ENCODE measurements at regions not wholly inside any gene's neighbourhood (a gene's known extent, or its start where the extent isn't known, plus 50 kb on each side); places are given as distances from the start of the nearest gene placed in this dataset.
"Not testable (repeated sequence)": the region's sequence is repeated elsewhere in the genome, so short reads cannot be mapped to it uniquely, and the experiment has no call there.

DNA sequence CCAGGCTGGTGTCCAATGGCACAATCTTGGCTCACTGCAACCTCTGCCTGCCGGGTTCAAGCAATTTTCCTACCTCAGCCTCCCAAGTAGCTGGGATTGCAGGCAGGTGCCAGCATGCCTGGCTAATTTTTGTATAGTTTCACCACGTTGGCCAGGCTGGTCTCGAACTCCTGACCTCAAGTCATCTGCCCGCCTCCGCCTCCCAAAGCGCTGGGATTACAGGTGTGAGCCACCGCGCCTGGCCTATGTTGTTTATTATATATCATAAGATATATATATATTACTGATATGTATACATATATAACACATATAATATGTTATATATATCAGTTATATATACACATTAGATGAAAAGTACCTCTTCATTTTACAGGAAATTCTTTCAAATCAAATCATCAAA is 914.7 kb downstream of the FOXD4L5 start:
- not testable (repeated sequence) for H3K9me3 ChIP-seq; H3K27me3 ChIP-seq; H3K4me3 ChIP-seq (ENCODE audit: low read depth, low read length); H3K4me1 ChIP-seq; DNase-seq; H3K36me3 ChIP-seq

DNA sequence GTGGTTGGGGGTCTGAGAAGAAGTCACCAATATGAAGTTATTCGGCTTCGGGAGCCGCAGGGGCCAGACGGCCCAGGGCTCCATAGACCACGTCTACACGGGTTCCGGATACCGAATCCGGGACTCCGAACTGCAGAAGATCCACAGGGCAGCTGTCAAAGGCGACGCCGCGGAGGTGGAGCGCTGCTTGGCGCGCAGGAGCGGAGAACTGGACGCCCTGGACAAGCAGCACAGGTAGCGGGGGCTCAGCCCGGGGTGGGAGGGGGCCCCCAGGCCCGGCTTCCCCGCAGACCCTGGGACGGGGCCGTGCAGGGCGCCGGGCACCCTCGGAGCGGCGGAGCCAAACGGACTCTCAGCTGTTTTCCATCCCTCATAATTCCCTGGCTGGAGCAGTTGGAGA is 915.4 kb downstream of the FOXD4L5 start:
- not testable (repeated sequence) for DNase-seq; H3K9me3 ChIP-seq; H3K4me3 ChIP-seq (ENCODE audit: low read depth, low read length)

DNA sequence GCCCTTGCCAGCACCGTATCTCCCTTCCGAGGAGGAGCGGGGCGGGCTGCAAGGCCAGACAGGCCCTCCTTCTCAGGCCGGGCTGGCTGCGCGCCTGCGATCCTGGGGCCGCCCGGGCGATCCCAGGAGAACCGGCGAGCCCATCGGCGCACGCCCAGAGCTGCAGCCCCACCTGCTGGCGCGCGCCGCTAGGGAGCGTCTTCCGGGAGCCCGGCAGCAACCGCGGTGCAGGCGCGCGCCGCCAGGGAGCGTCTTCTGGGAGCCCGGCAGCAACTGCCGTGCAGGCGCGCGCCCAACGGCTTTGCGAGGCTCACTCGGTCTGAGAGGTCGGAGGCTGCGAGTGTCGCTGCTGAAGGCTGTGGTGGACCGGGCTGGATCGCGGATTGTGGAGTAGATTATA is 915.9 kb downstream of the FOXD4L5 start:
- H3K36me3 ChIP-seq; H3K9me3 ChIP-seq; H3K4me3 ChIP-seq (ENCODE audit: low read depth, low read length); H3K27me3 ChIP-seq; H3K4me1 ChIP-seq: not testable (repeated sequence)
- DNase-seq: peak; percentile 86
- TF ChIP-seq, protein P1, sequence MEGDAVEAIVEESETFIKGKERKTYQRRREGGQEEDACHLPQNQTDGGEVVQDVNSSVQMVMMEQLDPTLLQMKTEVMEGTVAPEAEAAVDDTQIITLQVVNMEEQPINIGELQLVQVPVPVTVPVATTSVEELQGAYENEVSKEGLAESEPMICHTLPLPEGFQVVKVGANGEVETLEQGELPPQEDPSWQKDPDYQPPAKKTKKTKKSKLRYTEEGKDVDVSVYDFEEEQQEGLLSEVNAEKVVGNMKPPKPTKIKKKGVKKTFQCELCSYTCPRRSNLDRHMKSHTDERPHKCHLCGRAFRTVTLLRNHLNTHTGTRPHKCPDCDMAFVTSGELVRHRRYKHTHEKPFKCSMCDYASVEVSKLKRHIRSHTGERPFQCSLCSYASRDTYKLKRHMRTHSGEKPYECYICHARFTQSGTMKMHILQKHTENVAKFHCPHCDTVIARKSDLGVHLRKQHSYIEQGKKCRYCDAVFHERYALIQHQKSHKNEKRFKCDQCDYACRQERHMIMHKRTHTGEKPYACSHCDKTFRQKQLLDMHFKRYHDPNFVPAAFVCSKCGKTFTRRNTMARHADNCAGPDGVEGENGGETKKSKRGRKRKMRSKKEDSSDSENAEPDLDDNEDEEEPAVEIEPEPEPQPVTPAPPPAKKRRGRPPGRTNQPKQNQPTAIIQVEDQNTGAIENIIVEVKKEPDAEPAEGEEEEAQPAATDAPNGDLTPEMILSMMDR (IDR thresholded peaks at IDR 0.05; ENCODE audit: low read depth, low read length): peak; percentile 24

More for the DNA sequence above, 915.4 kb downstream of the FOXD4L5 start:
- H3K4me1 ChIP-seq, H3K27me3 ChIP-seq, H3K36me3 ChIP-seq: not testable (repeated sequence)

DNA sequence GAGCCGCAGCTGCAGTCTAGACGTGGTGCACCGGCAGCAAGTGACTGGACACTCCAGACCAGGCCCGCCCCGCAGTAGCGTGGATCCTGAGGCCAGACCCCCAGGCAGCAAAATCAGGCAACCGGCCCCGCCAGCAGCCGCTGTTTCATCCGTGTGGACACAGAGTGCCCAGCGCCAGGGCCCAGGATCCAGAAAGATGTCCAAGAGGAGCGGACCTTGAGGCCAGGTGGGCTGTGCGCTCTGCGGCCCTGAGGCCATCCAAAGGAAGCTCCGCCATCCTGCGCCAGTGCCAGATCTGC is 916.4 kb downstream of the FOXD4L5 start:
- H3K27me3 ChIP-seq; H3K4me1 ChIP-seq; H3K9me3 ChIP-seq; H3K36me3 ChIP-seq; H3K4me3 ChIP-seq (ENCODE audit: low read depth, low read length); DNase-seq: not testable (repeated sequence)

DNA sequence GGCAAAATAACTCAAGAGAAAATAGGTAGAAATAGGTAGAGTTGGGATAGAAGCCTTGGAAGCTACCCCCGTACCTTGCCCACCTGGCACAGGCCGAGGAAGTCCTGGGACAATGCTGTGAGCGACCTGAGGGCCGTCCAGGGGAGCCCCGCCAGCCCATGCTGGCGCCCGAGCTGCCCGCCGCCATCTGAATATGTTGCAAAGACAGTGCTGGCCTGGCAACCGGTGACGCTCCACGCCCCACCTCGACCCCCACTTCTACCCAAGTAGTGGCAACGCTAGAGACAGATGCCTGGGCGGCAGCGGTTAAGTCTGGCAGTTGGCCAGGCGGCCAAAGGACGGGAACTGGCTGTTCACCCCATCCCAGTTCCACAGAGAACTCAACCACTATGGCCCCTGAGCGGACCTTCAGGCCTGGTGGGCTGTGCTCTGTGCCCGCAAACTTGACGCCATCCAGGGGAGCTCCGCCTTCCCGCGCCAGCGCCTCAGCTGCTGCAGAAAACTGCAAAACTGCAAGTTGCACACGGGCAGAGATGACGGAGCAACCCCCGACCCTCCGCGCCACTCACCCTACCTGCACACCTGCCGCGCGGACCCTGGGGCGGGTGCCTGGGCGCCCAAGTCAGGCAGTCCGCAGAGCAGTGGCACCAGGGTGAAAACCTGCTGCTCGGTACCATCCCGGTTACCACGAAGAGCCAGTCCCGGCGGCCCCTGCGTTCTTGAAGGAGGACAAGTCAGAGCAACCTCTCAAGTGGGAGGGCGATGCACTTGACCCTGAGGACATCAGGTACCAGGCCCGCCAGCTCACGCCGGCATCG is 917.0 kb downstream of the FOXD4L5 start:
- not testable (repeated sequence) for H3K4me1 ChIP-seq; H3K9me3 ChIP-seq; H3K27me3 ChIP-seq; H3K4me3 ChIP-seq (ENCODE audit: low read depth, low read length); DNase-seq; H3K36me3 ChIP-seq
